Activated naive CD8-positive, alpha-beta T cell treated with anti-CD3 and anti-CD28 coated beads for 36 hours (primary cell): ENCODE measurements at regions not wholly inside any gene's neighbourhood (a gene's known extent, or its start where the extent isn't known, plus 50 kb on each side); places are given as distances from the start of the nearest gene placed in this dataset.

Source experiments
- DNase-seq: peaks from one replicate; pipeline ENCODE4 v3.0.0; 2021
- H3K27ac Mint-ChIP-seq: one replicate; pipeline ENCODE4 v1.8.0; 2022; ENCODE audit warnings: mild to moderate bottlenecking, moderate library complexity, mixed read lengths
- H3K27me3 Mint-ChIP-seq: one replicate; pipeline ENCODE4 v1.8.0; 2022; ENCODE audit warnings: mild to moderate bottlenecking, mixed read lengths
- H3K36me3 Mint-ChIP-seq: one replicate; pipeline ENCODE4 v1.8.0; 2021; ENCODE audit warnings: mild to moderate bottlenecking, mixed read lengths
- H3K4me1 Mint-ChIP-seq: one replicate; pipeline ENCODE4 v1.8.0; 2021; ENCODE audit warnings: mixed read lengths
- H3K4me3 Mint-ChIP-seq: one replicate; pipeline ENCODE4 v1.8.0; 2022; ENCODE audit warnings: mild to moderate bottlenecking, moderate library complexity, mixed read lengths
- H3K9me3 Mint-ChIP-seq: one replicate; pipeline ENCODE4 v1.8.0; 2022; ENCODE audit warnings: mixed read lengths

- Mint-ChIP-seq H3K27ac (no peak overlapping the region), H3K4me1 (no peaks in the 10 kb centered on the region), H3K4me3 (no peak overlapping the region), H3K36me3 (no peaks in the 10 kb centered on the region), H3K27me3 (peaks cover 8% of the 10 kb centered on the region), H3K9me3 (peaks cover 2% of the 10 kb centered on the region)
- DNase-seq: no peak
These were observed 66.7 kb downstream of the BARHL2 start for GRCh38 chr1:90650401-90650800.

DNA sequence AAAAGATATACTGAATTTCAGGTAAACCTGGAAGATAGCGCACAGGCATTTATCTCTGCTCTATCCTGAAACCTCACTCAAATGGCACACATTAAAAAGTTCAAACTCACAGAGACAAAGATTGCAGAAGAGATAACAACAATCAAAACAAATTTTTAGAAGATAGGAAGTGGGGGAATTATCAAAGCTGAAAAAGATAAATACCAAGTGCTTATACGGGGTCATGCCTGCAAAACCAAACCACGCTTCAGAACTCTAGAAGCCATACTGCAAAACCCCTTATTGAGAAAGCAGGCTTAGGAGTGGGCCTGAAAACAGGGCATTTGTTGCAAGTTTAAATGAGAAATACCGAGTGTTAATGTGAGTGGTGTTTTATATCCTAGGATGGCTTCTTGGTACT, 76.8 kb downstream of the BARHL2 start:
- no peaks in the 10 kb centered on the region for H3K36me3 Mint-ChIP-seq
- DNase-seq: no peak
- H3K4me1 Mint-ChIP-seq: no peaks in the 10 kb centered on the region
- H3K4me3 Mint-ChIP-seq: no peak overlapping the region
- H3K9me3 Mint-ChIP-seq: no peaks in the 10 kb centered on the region
- peaks cover 31% of the 10 kb centered on the region for H3K27me3 Mint-ChIP-seq
- no peak overlapping the region for H3K27ac Mint-ChIP-seq

- Mint-ChIP-seq H3K36me3 (no peaks in the 10 kb centered on the region), H3K4me1 (no peaks in the 10 kb centered on the region), H3K27ac (no peak overlapping the region), H3K9me3 (no peaks in the 10 kb centered on the region), H3K27me3 (peaks cover 11% of the 10 kb centered on the region), H3K4me3 (no peak overlapping the region)
- no peak for DNase-seq
These were observed 94.4 kb downstream of the BARHL2 start for GRCh38 chr1:90622666-90623065.

- Mint-ChIP-seq H3K9me3 (no peaks in the 10 kb centered on the region), H3K4me3 (no peak overlapping the region), H3K27me3 (peaks cover 11% of the 10 kb centered on the region), H3K27ac (no peak overlapping the region), H3K4me1 (no peaks in the 10 kb centered on the region), H3K36me3 (no peaks in the 10 kb centered on the region)
- DNase-seq: no peak
These were observed 95.1 kb downstream of the BARHL2 start for GRCh38 chr1:90621986-90622385.

DNA sequence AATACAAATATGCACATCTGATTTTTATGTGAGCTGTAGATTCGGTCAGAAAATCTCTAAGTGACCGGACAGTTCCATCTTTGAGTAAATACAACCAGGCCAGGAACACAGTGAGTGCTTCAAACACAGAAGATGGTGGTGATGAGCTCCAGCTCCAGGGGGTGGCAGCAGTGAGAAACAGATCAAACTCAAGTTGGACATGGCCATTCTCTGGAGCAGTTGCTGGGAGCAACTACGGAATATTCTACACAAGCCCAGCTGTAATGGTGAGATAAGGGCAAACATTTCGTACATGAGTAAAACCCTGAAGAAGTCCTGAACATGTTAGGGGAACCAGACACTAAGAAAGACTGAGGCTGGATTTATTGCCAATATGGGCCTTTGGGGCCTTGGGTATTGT, 100.7 kb downstream of the BARHL2 start:
- H3K27ac Mint-ChIP-seq: no peak overlapping the region
- H3K36me3 Mint-ChIP-seq: no peaks in the 10 kb centered on the region
- no peaks in the 10 kb centered on the region for H3K4me1 Mint-ChIP-seq
- no peak for DNase-seq
- no peaks in the 10 kb centered on the region for H3K9me3 Mint-ChIP-seq
- H3K4me3 Mint-ChIP-seq: no peak overlapping the region
- peaks cover 16% of the 10 kb centered on the region for H3K27me3 Mint-ChIP-seq

DNA sequence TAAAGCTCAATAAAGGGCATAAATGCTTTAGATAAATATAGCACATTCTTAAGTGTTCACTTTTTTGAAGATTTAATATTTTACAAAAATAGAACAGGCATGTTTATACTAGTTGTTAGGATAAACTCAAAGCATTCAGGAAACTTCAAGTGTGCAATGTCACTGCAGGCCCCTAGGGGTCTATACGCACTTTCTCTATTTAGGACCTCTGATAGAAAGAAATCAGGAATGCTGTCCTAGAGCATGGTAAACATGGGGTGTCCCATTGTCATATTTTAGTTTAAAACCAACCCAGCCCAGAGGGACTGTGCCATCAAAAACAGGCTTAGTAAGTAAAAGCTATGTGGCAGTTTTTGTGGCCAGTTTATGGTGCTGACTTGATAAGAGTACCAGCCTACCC, 102.2 kb downstream of the BARHL2 start:
- no peaks in the 10 kb centered on the region for H3K4me1 Mint-ChIP-seq
- H3K9me3 Mint-ChIP-seq: no peaks in the 10 kb centered on the region
- H3K27ac Mint-ChIP-seq: no peak overlapping the region
- H3K4me3 Mint-ChIP-seq: no peak overlapping the region
- no peaks in the 10 kb centered on the region for H3K36me3 Mint-ChIP-seq
- DNase-seq: no peak
- H3K27me3 Mint-ChIP-seq: peaks cover 22% of the 10 kb centered on the region

GRCh38 chr1:90613371-90613770, 103.7 kb downstream of the BARHL2 start:
- no peaks in the 10 kb centered on the region for H3K4me1 Mint-ChIP-seq
- H3K36me3 Mint-ChIP-seq: no peaks in the 10 kb centered on the region
- H3K9me3 Mint-ChIP-seq: no peaks in the 10 kb centered on the region

DNA sequence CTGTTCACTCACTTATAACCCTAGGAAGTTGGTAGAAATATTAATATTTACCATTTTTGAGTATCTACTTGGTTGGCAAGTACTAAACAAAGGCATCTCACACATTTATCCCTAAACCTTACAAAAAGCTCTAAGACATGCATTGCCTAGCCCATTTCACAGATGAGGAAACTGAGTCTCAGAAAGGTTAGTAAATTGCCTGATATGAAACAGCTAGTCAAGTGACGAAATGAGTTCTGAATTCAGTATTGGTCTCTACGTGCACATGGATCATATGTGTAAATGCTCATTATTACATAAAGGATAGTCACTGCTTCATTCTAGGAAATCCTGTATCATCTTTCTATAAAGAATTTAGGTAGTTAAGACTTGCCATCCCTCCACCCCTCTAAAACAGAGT, 105.1 kb downstream of the BARHL2 start:
- no peak for DNase-seq
- no peak overlapping the region for H3K27ac Mint-ChIP-seq

More at GRCh38 chr1:90613371-90613770, 103.7 kb downstream of the BARHL2 start:
- DNase-seq: no peak
- Mint-ChIP-seq H3K27ac (no peak overlapping the region), H3K27me3 (peaks cover 22% of the 10 kb centered on the region), H3K4me3 (no peak overlapping the region)

GRCh38 chr1:90607736-90608135, 109.4 kb downstream of the BARHL2 start:
- no peaks in the 10 kb centered on the region for H3K36me3 Mint-ChIP-seq
- H3K4me3 Mint-ChIP-seq: no peak overlapping the region
- no peaks in the 10 kb centered on the region for H3K9me3 Mint-ChIP-seq
- H3K27me3 Mint-ChIP-seq: peaks cover 18% of the 10 kb centered on the region
- no peak overlapping the region for H3K27ac Mint-ChIP-seq
- no peaks in the 10 kb centered on the region for H3K4me1 Mint-ChIP-seq
- DNase-seq: no peak

More for the DNA sequence above, 105.1 kb downstream of the BARHL2 start:
- Mint-ChIP-seq H3K4me3 (no peak overlapping the region), H3K27me3 (peaks cover 22% of the 10 kb centered on the region), H3K4me1 (no peaks in the 10 kb centered on the region), H3K36me3 (no peaks in the 10 kb centered on the region), H3K9me3 (no peaks in the 10 kb centered on the region)

GRCh38 chr1:90605070-90605469, 112.0 kb downstream of the BARHL2 start:
- no peak overlapping the region for H3K27ac Mint-ChIP-seq
- no peak for DNase-seq
- no peaks in the 10 kb centered on the region for H3K4me1 Mint-ChIP-seq
- no peaks in the 10 kb centered on the region for H3K36me3 Mint-ChIP-seq
- H3K4me3 Mint-ChIP-seq: no peak overlapping the region
- H3K9me3 Mint-ChIP-seq: no peaks in the 10 kb centered on the region
- peaks cover 11% of the 10 kb centered on the region for H3K27me3 Mint-ChIP-seq

GRCh38 chr1:90593312-90593711, 123.8 kb downstream of the BARHL2 start:
- no peaks in the 10 kb centered on the region for H3K4me1 Mint-ChIP-seq
- no peaks in the 10 kb centered on the region for H3K36me3 Mint-ChIP-seq
- H3K9me3 Mint-ChIP-seq: peaks cover 22% of the 10 kb centered on the region
- H3K27ac Mint-ChIP-seq: no peak overlapping the region
- no peak for DNase-seq
- H3K27me3 Mint-ChIP-seq: peaks cover 48% of the 10 kb centered on the region
- H3K4me3 Mint-ChIP-seq: no peak overlapping the region

DNA sequence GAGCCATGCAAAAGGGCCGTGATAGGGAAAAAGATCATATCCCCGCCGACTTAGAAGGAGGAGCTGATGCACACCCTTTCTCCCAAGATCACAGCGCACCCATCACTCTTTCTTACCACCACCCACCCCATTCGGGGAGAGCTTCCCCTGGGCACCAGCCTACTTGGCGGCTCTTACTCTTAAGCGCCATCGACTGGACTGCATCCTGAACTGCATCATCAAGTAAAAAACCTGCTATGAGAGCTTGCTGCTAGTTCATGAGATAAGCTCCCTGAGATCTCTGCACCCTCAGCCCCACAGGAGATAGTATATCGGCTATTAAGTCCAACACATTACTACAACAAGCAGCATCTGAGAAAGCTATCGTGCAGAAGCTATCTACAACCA, 125.1 kb downstream of the BARHL2 start:
- DNase-seq: no peak
- Mint-ChIP-seq H3K4me3 (no peak overlapping the region), H3K4me1 (no peaks in the 10 kb centered on the region), H3K36me3 (no peaks in the 10 kb centered on the region), H3K9me3 (peaks cover 17% of the 10 kb centered on the region), H3K27ac (no peak overlapping the region), H3K27me3 (peaks cover 57% of the 10 kb centered on the region)

GRCh38 chr1:90591355-90591969, 125.6 kb downstream of the BARHL2 start:
- no peak for DNase-seq
- Mint-ChIP-seq H3K27ac (no peak overlapping the region), H3K4me3 (no peak overlapping the region), H3K4me1 (no peaks in the 10 kb centered on the region), H3K9me3 (peaks cover 15% of the 10 kb centered on the region), H3K27me3 (peaks cover 58% of the 10 kb centered on the region), H3K36me3 (no peaks in the 10 kb centered on the region)

- no peak for DNase-seq
- Mint-ChIP-seq H3K27ac (no peak overlapping the region), H3K4me3 (no peak overlapping the region), H3K9me3 (no peaks in the 10 kb centered on the region), H3K36me3 (no peaks in the 10 kb centered on the region), H3K4me1 (no peaks in the 10 kb centered on the region), H3K27me3 (peaks cover 3% of the 10 kb centered on the region)
These were observed 136.9 kb downstream of the BARHL2 start for GRCh38 chr1:90580176-90580575.

DNA sequence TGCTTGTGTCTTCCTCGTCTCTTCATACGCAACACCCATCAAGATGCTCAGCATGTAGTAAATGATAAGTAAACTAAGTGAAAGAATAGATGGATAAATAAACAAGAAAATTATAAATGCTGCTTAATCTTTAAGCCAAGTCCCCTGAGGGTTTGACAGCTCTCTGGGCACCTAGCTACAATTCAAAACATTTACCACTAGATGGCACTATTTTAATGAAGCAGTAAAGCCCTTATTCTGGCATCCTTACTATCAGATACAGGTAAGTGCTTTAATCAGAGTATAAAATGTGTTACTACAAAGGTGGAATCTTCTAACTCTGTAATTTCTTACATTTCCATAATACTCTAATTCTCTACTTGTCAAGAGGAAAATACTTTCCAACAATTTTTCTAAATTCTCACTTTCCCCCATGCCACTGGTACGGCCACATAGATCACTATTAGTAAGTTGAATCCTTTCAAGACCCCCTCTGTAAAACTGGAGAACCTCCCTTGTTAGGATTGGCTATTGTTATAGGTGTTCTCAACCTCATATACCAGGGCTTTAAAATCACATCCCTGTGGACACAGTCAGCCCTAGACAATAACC, 137.8 kb downstream of the BARHL2 start:
- Mint-ChIP-seq H3K36me3 (no peaks in the 10 kb centered on the region), H3K27me3 (peaks cover 3% of the 10 kb centered on the region), H3K9me3 (no peaks in the 10 kb centered on the region), H3K27ac (no peak overlapping the region), H3K4me3 (no peak overlapping the region), H3K4me1 (no peaks in the 10 kb centered on the region)
- DNase-seq: no peak

GRCh38 chr1:90574692-90575370, 142.3 kb downstream of the BARHL2 start:
- Mint-ChIP-seq H3K27ac (no peak overlapping the region), H3K4me3 (no peak overlapping the region), H3K4me1 (no peaks in the 10 kb centered on the region), H3K9me3 (no peaks in the 10 kb centered on the region), H3K36me3 (no peaks in the 10 kb centered on the region), H3K27me3 (peaks cover 16% of the 10 kb centered on the region)
- no peak for DNase-seq
